NOMO-1 (cell line): ENCODE measurements at regions not wholly inside any gene's neighbourhood (a gene's known extent, or its start where the extent isn't known, plus 50 kb on each side); places are given as distances from the start of the nearest gene placed in this dataset.

ENCODE experiments used
- DNase-seq, 2 experiments: peaks; one replicate each; lab custom pipeline; 2025; ENCODE audit not compliant: unreplicated experiment in 2 of 2; lab: John Stamatoyannopoulos, UW

GRCh38 chr10:50936335-50936734 lies 50.9 kb upstream of the A1CF start:
- DNase-seq, result no peak

- no peak for DNase-seq
Measured at GRCh38 chr10:50937230-50937907, 51.9 kb upstream of the A1CF start.

DNA sequence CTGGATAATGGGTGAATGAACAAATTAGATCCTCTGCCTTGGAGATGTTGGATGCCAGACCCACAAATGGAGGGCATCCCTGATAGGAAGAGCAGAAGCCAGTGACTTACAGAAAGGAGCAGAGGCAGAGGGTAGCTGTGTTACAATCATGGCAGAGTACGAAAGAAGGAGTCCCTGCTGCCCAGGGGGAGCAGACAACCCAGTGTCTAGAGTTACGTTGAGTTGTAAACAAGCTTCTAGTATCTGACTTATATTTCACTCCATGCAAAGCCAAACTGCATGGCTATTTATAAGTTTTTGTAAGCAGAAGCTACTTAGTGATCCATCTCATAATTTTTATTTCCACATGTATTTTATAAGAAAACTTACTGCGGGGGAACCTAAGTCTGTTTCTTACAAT lies 56.2 kb upstream of the A1CF start:
- no peak for DNase-seq

DNA sequence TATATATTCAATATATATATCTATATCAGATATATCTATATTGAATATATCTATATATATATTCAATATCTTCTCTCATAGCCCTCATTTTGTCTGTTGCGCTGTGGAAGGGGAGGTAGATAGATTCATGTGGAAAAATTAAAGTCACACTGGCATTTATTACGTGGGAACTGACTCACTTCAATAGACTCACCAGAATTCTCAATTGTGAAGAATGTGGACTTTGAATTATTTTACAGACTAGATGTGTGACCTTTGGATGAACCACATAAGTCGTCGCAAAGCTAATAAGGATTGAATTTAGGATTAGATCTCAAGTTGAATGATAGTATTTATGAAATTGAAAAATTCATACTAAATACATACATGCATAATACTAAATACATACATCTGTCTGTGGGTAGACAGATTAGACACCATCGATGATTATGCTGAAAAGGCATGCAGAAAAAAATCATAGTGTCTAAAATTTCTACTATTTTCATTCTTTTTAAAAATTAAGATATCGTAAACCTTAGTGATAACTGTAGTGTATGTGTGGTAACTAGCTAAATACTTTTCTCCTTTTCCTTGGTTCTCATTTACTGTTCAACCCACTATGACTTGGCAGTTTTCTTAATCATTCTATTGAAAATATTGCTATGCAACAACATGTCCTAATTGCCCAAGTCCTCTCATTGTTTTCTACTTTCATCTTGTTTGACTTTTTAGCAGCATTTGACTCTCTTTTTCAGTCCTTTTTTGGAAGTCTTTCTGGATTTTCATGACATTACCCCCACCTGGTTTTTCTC lies 61.8 kb upstream of the A1CF start:
- DNase-seq, result no peak

GRCh38 chr10:50951365-50951764 lies 65.9 kb upstream of the A1CF start:
- DNase-seq, result no peak

DNA sequence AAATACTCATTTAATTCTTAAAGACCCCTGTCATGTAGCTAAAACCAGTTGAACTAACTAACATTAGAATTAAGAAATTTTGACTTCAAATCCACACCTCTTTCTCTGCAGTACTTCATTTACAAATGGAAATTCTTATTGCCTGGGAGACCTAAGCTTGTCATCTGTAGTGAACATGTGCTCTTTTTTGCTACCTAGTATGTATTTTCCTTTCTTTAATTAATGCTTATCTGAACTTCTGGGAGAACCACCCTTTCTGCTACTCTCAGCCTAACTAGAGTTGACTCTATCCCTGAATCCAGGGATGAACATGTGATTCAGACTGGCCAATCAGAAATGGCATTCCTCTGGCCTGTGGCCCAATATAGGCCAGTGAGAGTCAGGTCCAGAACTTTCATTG lies 75.9 kb upstream of the A1CF start:
- no peak for DNase-seq

DNA sequence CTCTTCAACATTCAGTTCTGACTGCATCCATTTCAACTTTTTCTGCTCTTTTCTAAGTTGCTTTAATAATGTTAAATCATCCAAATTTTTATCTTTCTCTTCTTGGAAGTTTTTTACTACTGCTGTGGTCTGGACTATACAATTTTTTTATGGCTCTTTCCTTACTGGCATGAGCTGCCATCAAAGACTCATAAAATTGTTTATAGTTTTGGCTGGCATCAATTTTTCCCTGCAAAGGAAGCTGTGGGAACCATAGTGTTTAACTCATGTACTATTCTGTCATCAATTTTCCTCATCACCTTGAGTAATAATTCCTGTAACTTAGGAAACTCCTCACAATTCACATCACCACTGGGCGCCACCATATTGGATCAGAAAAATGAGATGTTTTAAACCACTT lies 77.6 kb upstream of the A1CF start:
- DNase-seq, result no peak

GRCh38 chr10:50968386-50969091 lies 83.1 kb upstream of the A1CF start:
- no peak for DNase-seq

- no peak for DNase-seq
Measured at GRCh38 chr10:50972591-50972990, 87.2 kb upstream of the A1CF start.

DNA sequence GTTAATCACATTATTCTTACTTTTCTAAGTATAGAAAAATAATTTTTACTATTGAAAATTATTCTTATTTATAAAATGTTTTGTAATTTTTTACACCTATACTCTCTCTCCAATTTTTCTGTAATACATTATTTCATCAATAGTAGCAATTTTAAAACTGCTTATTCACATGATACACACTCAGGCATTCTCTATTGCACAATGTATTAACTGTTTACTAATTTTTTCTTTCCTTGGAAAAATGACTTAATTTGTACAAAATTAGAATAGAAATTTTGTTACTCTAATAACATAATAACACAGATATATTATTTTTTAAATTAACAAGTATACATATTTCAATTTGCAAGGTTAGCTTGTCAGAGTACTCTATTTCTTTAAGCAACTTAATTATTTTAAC lies 92.9 kb upstream of the PRKG1 start:
- DNase-seq, result no peak

- DNase-seq, result no peak
Measured at GRCh38 chr10:50981904-50982303, 92.4 kb upstream of the PRKG1 start.

GRCh38 chr10:50982989-50983388 lies 91.3 kb upstream of the PRKG1 start:
- no peak for DNase-seq

GRCh38 chr10:50987934-50988333 lies 86.4 kb upstream of the PRKG1 start:
- no peak for DNase-seq

- no peak for DNase-seq
Measured at GRCh38 chr10:50988792-50989191, 85.5 kb upstream of the PRKG1 start.

DNA sequence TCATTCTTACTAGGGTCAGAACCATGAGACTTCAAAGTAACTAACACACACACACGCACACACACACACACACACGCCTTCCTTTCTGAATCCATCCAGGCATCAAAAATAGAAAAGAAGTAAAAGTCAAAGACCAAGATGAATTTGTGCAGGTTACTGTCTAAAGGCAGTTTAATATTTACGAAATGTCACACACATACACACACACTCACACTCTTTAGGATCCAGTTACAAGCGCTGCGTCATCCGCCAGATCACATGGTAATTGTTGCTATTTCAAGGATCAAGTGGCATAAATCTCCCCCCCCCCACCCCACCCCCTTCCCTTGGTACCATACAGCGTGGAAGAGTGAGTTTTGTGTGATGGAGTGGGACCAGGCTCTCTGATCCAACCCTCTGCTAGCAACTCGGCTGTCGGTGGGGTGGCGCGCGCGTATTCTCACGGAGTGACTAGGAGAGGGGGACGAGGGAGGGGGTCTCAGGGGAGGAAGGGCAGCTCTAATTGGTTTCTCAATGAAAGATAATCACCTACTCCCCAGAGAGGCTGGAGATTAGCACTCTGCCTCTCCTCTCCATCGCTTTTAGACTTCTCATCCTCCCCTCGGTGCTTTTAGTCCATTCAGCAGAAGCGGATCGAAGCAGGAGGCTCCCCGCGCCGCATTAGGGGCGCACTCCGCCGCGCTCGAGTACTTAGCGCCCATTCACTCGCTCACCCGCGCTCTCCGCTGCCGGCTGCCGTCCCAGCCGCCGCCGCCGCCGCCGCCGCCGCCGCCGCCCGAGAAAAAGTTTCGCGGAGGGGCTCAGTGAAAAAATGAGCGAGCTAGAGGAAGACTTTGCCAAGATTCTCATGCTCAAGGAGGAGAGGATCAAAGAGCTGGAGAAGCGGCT lies 83.5 kb upstream of the PRKG1 start:
- no peak for DNase-seq

GRCh38 chr10:50991456-50992355 lies 82.6 kb upstream of the PRKG1 start:
- DNase-seq, result no peak

GRCh38 chr10:50992356-50992901 lies 81.9 kb upstream of the PRKG1 start:
- no peak for DNase-seq

DNA sequence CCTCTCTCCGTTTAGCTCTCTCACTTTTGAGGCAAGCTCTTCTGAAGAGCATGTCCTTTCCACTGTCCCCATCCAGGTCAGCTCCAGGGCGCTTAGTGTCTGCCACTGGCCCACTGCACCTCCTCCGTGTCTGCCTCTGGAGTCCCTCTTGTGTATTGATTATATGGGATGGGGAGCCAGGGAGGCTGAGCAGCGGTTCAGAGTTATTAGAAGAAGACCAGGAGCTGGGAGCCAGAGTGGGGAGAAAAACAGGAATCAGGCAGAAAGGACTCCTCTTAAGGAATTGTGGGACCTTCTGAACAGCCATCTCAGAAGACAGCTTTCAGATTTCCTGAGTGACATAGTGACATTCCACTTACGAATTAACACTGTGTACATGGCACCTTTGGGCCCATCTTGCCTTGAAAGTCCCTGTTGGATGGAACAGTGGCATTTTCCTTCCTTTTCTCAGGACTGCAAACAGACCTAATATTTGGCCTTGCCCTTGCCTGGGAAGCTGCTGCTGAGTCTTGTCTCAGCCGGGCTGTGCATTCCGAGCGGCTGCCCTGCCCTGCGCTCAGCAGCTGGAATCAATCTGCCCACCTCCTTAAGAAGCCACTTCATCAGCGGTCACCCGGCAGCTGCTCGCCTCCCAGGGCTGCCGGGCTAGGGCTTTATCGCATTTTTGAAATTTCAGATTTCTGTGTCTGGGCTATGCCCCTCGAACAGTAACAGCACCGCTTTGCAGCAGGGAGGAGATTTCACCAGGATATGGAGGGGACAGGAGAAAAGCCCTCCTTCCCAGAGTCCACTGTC lies 81.1 kb upstream of the PRKG1 start:
- no peak for DNase-seq

GRCh38 chr10:50993771-50994251 lies 80.5 kb upstream of the PRKG1 start:
- DNase-seq, result no peak
